HL-60 (cell line): ENCODE measurements at regions not wholly inside any gene's neighbourhood (a gene's known extent, or its start where the extent isn't known, plus 50 kb on each side); places are given as distances from the start of the nearest gene placed in this dataset.

Experiments used
- GABPA ChIP-seq: IDR thresholded peaks from 2 replicates; pipeline ENCODE4 v1.6.1; 2012; ENCODE audit warnings: low read depth
- POLR2AphosphoS5 ChIP-seq: IDR thresholded peaks from 2 replicates; pipeline ENCODE4 v1.6.1; 2012; ENCODE audit warnings: low read depth
- TF ChIP-seq, protein P1 (sequence below): IDR thresholded peaks from one replicate; pipeline ENCODE4 v1.5.1; 2011; ENCODE audit warnings: low read length, control low read depth, inconsistent platforms; ENCODE audit not compliant: insufficient read depth

DNA sequence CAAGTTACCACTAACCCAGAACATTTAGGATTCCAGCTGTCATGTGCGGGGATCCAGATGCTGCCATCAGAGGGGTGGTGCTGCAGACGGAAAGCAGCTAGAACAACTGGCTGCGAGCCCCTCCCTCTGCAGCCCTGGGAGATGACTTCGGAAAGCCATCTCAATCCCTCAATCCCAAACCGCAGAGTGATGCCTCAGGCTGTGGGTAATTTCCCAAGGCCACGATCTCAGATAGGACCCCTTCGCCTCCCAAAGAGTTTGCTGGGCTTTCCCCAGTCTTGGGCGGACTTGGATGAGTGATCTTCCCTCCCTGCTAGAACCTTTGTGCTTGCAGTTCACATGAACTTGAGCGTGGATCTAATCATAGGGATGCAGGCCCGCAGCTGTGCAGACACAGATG, 71.3 kb upstream of the EN2 start:
- TF ChIP-seq, protein P1, sequence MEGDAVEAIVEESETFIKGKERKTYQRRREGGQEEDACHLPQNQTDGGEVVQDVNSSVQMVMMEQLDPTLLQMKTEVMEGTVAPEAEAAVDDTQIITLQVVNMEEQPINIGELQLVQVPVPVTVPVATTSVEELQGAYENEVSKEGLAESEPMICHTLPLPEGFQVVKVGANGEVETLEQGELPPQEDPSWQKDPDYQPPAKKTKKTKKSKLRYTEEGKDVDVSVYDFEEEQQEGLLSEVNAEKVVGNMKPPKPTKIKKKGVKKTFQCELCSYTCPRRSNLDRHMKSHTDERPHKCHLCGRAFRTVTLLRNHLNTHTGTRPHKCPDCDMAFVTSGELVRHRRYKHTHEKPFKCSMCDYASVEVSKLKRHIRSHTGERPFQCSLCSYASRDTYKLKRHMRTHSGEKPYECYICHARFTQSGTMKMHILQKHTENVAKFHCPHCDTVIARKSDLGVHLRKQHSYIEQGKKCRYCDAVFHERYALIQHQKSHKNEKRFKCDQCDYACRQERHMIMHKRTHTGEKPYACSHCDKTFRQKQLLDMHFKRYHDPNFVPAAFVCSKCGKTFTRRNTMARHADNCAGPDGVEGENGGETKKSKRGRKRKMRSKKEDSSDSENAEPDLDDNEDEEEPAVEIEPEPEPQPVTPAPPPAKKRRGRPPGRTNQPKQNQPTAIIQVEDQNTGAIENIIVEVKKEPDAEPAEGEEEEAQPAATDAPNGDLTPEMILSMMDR, result no peak
- TF ChIP-seq POLR2AphosphoS5 (no peak), GABPA (no peak)
